ENCODE measurements at regions not wholly inside any gene's neighbourhood (a gene's known extent, or its start where the extent isn't known, plus 50 kb on each side); places are given as distances from the start of the nearest gene placed in this dataset.

- H3K27ac ChIP-seq: no peak overlapping the region
- ChIA-PET POLR2A (ENCODE audit: unreplicated experiment) (interaction anchor here (0.5 kb wide), 1 partner anchor 35 kb away, joined by 4 read pairs; no protein-coding TSS in a partner anchor), CTCF (no interaction called here)
- BruUV-seq (replicated peaks): no TSS peak
- H3K79me2 ChIP-seq (ENCODE audit: low read depth): no peaks in the 10 kb centered on the region
- H4K20me1 ChIP-seq (ENCODE audit: insufficient read depth): no peaks in the 10 kb centered on the region
- H3K4me3 ChIP-seq: no peak overlapping the region
- no peaks in the 10 kb centered on the region for H3K36me3 ChIP-seq (ENCODE audit: low read depth)
- TF ChIP-seq EZH2 (IDR thresholded peaks at IDR 0.05; ENCODE audit: low read depth) (no peak), CTCF (conservative IDR thresholded peaks at IDR 0.05) (no peak)
- intact Hi-C loops (cut with micrococcal nuclease; ENCODE audit: unreplicated experiment): no loop called here
- no peaks in the 10 kb centered on the region for H3K9me3 ChIP-seq (ENCODE audit: insufficient read depth, low read depth)
- no peaks in the 10 kb centered on the region for H3F3A ChIP-seq (ENCODE audit: insufficient read depth, low read depth)
- no peaks in the 10 kb centered on the region for H3K27me3 ChIP-seq (ENCODE audit: insufficient read depth, low read depth)
- no peaks in the 10 kb centered on the region for H3K9me2 ChIP-seq (ENCODE audit: insufficient read depth)
- H3K4me2 ChIP-seq: no peak overlapping the region
- DNase-seq: no peak
- no peaks in the 10 kb centered on the region for H3K4me1 ChIP-seq (replicated peaks; ENCODE audit: insufficient read depth)
- H2AFZ ChIP-seq: no peak overlapping the region
Observed at GRCh38 chr12:85606455-85606854, 229.8 kb downstream of the RASSF9 start.

DNA sequence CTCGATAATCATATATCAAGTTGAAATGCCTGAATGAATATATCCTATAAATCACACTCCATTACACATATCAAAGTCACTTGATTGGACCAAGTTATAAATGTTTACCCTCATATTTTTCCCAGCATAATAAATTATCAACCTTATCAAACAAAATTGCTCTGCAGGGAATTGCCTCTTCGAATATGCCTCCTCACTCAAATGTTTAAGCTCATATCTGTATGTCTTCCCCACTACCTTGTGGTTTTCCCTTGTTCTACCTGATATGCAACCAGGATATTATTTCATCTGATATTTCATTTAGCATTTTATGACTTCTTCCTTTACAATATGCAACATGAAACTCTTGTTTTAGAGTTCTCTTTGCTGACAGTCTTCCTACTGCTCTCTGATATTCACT is 226.4 kb downstream of the RASSF9 start:
- no peak overlapping the region for H3K4me2 ChIP-seq
- no peaks in the 10 kb centered on the region for H3K36me3 ChIP-seq (ENCODE audit: low read depth)
- TF ChIP-seq EZH2 (IDR thresholded peaks at IDR 0.05; ENCODE audit: low read depth) (no peak), CTCF (conservative IDR thresholded peaks at IDR 0.05) (no peak)
- POLR2A ChIA-PET (ENCODE audit: unreplicated experiment): no interaction called here
- H3K9me3 ChIP-seq (ENCODE audit: insufficient read depth, low read depth): no peaks in the 10 kb centered on the region
- DNase-seq: no peak
- CTCF ChIA-PET: no interaction called here
- intact Hi-C loops (cut with micrococcal nuclease; ENCODE audit: unreplicated experiment): no loop called here
- H2AFZ ChIP-seq: no peak overlapping the region
- no TSS peak for BruUV-seq (replicated peaks)
- H3K9me2 ChIP-seq (ENCODE audit: insufficient read depth): no peaks in the 10 kb centered on the region
- H3K27ac ChIP-seq: no peak overlapping the region
- H3F3A ChIP-seq (ENCODE audit: insufficient read depth, low read depth): no peaks in the 10 kb centered on the region
- H3K27me3 ChIP-seq (ENCODE audit: insufficient read depth, low read depth): no peaks in the 10 kb centered on the region
- no peaks in the 10 kb centered on the region for H4K20me1 ChIP-seq (ENCODE audit: insufficient read depth)
- H3K4me3 ChIP-seq: no peak overlapping the region
- no peaks in the 10 kb centered on the region for H3K4me1 ChIP-seq (replicated peaks; ENCODE audit: insufficient read depth)
- H3K79me2 ChIP-seq (ENCODE audit: low read depth): no peaks in the 10 kb centered on the region

GRCh38 chr12:85610194-85610593 is 226.0 kb downstream of the RASSF9 start:
- Histone ChIP-seq H3K9me3 (ENCODE audit: insufficient read depth, low read depth) (no peaks in the 10 kb centered on the region), H3K9me2 (ENCODE audit: insufficient read depth) (no peaks in the 10 kb centered on the region), H2AFZ (no peak overlapping the region), H4K20me1 (ENCODE audit: insufficient read depth) (no peaks in the 10 kb centered on the region), H3K79me2 (ENCODE audit: low read depth) (no peaks in the 10 kb centered on the region), H3K4me1 (replicated peaks; ENCODE audit: insufficient read depth) (no peaks in the 10 kb centered on the region), H3K27me3 (ENCODE audit: insufficient read depth, low read depth) (no peaks in the 10 kb centered on the region), H3K36me3 (ENCODE audit: low read depth) (no peaks in the 10 kb centered on the region), H3K4me2 (no peak overlapping the region), H3F3A (ENCODE audit: insufficient read depth, low read depth) (no peaks in the 10 kb centered on the region), H3K4me3 (no peak overlapping the region), H3K27ac (no peak overlapping the region)
- ChIA-PET CTCF (no interaction called here), POLR2A (ENCODE audit: unreplicated experiment) (no interaction called here)
- DNase-seq: no peak
- intact Hi-C loops (cut with micrococcal nuclease; ENCODE audit: unreplicated experiment): no loop called here
- no TSS peak for BruUV-seq (replicated peaks)
- TF ChIP-seq EZH2 (IDR thresholded peaks at IDR 0.05; ENCODE audit: low read depth): no peak
- no peak for TF ChIP-seq CTCF (conservative IDR thresholded peaks at IDR 0.05)

Measured in PC-9 (cell line).